NCI-H1694 (cell line): ENCODE measurements at regions not wholly inside any gene's neighbourhood (a gene's known extent, or its start where the extent isn't known, plus 50 kb on each side); places are given as distances from the start of the nearest gene placed in this dataset.

ENCODE experiments used
- DNase-seq: peaks from one replicate; lab custom pipeline; 2025; lab: John Stamatoyannopoulos, UW

DNA sequence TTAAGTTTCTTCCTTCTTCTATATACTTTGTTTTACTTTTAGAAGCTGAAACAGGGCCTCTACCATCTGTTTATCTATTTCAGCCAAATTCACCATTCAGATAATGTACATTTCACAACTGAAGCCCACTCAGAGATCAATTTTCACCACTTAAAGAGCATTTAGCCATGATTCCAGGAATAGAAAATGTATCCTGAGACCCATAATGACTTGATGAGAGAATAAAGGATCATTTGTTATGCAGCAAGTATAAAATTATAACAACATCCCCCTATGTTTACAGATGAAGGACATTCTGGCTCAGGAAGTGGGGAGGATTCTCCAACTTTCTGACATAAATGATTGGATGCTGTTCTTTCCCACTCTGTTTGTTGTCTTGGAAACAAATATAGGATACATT lies 962.1 kb upstream of the EEF2KMT start:
- no peak for DNase-seq

DNA sequence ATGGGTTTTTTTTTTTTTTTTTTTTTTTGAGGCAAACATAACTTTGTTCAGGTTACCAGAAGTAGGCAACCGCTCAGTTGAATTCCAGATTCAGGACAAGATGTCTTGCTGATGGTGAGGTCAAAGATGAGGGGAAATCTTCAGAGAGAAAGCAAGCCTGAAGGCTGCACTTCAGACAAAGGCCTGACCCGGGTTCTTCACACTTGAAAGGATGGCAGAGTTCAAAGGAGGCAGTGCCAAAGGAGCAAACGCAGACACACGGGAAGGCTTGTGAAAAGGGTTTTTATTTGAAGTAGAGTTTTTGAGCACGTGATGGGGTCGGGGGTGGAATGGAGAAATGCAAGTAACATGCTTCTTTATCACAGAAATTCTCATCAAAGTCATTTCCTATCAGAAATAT lies 960.2 kb upstream of the EEF2KMT start:
- no peak for DNase-seq

DNA sequence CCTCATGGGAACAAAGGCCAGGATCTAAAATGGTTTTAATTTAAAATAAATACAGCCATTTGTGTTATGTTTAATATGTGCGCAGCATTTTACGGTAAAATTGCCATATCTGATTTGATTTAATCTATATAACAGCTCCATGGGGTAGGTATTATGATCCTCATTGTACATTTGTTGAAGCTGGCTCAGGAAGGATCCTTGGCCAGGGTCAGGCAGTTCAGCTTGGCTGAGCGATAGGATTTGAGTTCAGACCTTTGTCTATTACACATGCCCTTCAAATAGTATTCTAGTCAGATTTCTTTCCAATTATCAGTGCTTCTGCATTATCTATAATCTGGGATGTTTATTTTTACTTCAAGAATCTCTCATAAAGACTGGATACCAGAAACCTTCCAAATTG lies 950.4 kb upstream of the EEF2KMT start:
- DNase-seq, result no peak

DNA sequence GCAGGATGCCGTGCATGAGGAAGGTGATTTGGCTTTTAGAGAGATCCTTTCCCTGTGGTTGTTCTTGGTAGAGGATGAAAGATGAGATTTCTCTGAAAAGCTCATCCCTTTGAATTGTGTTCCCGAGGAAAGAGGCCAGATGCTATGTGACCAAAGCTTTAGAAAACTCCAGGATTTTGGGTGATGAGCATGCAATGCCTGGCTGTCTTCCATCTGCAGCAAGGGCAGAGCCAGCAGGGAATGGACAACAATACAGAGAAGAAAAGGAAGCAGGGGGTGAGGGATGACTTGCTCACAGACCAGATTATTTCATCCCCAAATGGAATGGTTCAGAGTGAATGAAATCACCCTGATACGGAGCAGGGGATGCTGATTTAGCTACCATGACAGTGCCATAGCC lies 949.7 kb upstream of the EEF2KMT start:
- DNase-seq, result no peak

DNA sequence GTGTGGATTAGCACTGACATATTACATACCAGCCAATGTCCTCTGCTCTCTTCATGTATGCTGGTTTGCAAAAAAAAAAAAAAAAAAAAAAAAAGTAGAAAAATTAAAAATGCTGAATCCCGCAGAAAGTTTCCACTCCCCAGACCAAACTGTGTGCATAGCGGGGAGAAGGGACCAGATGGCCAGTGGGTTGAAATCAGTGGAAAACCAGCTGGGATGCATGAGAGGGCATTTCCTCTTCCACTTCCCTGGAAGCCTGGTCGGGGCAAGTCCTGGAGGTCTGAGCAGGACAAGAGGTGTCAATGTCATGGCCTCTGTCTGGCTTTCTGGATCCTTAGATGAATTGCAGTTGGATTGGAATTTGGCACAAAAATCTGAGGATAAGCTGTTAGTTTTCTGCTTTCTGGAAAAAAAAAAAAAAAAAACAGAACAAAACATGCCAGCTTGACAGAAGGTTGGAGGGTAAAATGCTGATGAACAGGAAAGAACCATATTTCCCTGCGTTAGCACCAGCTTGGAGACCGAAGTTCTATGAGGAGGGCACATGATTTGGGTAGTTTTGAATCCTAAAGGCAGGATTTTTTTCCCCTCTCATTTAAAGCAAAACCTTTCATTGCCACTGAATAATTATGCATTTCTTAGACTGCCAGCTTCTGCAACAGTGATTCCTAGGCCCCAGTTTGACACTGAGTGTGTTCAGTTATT lies 941.5 kb upstream of the EEF2KMT start:
- peak; percentile 48 for DNase-seq

DNA sequence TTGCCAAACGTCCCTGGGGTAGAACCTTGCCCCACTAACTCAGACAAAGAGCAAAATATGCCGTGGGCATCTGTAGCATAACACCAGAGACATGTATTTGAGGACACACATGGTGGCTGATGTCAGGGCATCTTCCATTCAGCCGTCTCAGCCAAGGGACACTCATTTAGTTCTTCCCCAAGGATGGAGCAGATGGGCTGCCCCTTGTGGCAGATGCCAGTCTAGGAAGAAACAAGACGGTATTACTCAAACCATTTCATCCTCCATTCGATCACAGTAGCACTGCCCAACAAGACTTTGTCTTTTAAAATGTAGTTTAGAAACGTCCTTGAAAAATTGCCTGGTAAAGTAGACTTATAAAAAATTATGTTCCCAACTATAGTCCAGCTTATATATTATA lies 937.6 kb upstream of the EEF2KMT start:
- no peak for DNase-seq

DNA sequence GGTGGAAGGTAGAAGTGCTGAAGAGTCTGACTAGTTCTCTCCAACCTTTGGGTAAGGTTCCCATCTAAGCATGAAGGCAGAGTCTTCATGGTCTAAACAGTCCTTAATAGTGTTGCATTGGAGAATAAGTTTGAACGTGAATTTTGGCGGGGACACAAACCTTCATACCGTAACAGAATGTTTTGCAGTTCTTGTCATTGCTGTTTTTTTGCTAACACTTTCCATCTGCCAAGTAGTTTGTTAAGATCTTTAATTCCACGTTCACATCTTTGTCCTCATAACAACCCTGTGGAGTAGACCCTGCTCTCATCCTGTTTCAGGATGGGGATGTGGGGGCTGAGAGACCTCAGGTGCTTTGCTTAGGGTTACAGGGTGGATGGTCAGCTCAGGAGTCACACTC lies 936.9 kb upstream of the EEF2KMT start:
- no peak for DNase-seq

DNA sequence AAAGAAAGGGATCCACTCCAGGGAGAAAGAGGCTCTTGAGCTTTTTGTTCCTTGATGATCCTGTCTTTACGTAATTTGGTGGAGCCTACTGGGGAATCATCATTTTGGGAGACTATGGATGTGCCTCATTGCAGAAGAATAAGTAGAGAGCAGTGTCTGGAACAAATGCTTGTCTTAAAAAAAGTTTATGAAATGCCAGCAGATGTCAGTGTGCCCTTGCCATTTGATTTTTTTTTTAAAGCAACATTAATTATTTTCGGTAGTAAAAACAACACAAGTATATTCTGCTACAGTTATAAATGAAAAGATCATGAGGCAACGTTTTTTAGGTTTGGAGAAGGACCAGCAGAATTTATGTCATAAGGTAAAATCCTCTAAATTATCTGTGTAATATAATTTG lies 934.8 kb upstream of the EEF2KMT start:
- peak; percentile 20 for DNase-seq

DNA sequence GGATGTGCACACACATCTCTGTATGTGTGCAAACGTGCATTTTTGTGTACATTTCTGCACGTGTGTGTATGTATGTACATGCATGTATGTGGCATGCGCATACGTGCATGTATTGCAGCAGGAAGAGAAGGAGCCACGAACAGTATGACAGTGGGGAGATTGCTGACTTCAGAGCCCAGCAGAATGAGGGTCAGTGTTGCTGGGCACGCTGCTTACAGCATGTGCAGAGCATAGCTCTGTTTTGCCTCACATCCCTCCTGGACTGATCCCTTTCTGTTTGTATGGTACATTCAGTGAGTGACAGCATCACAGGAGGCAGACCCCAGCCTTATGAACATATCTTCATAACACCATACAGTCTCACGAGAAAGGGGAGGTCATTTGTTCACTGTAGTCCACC lies 934.0 kb upstream of the EEF2KMT start:
- no peak for DNase-seq

DNA sequence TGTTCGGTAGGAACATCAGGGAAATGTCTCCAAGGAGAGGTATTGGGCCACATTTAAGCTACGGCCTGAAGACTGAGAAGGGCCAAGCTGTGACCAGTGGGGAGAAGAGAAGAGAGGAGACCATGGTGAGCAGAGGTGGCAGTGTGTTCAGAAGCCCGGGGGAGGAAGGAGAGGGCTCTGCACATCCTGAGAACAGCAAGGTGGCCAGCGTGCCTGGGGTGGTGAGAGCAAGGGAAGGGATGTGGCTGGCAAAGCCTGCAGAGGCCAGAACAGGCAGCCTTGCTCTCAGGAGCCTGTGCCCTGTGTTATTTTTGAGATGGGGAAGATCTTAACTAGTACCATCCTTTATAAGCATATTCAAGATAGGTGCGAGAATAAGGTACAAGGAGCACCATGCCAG lies 933.5 kb upstream of the EEF2KMT start:
- no peak for DNase-seq

DNA sequence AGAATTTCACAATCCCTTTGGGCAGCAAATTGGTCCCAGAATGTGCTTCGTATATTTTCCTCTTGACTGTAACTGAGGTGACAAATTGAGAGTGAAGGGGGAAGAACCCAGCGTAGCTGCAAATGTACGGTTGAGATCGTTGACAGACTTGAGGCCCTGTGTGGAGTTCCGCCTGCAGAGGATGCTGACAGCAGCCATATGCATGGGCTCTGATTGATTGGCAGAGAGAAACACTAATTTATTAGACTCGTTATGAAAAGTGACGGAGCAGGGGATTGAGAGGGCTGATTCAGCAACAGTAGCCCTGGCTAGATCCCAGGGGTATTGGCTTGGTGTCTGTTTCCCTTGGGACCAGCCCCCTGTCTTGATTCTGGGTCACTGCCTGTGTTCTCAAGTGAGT lies 930.1 kb upstream of the EEF2KMT start:
- no peak for DNase-seq

DNA sequence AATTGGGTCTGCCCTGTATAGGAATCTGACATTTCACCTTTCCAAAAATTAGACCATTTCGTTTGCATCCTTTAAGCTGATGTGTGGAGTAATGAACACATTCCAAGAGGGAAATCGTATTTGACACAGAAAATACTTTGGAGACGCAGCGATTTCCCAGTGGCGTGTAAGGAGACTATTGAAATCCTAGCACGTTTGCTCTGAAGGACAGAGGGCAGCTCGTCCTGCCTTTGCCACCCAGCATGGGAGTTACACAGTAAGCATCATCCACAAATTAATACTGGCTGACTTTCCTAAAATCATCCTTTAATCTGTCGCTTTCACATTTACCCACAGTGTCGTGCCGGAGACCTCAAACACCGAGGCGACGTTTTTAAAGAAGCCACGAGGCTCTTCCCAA lies 925.9 kb upstream of the EEF2KMT start:
- no peak for DNase-seq

DNA sequence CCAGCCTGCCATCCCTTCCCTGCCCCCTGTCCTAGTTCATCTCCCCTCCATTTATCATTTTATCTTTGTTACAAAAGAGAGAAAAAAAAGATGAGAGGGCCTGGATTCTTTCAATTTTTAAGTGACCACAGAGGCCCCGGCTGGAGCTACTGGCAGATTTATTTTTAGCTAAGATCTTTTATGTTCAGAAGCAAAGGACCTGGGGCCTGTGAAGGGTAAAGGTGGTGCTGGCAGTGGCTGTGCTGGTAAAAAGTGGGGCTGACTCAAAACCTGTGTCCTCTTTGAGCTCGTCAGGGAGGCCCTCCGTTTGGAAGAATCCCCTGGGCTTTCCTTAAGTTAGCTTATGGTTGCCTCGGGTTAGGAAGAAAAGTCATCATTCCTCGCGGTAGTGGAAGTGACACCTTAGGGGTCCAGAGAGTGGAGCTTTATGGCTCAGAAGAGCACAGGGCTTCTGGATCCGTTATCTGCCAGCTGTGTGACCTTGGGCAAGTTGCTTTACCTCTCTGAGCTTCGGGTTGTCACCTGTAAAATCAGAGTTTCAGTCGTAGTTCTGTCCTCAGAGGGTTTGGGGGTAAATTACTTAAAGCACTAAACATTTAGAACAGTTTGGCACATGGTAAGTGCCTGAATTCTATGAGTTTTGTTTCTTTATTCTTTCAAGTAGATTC lies 923.8 kb upstream of the EEF2KMT start:
- no peak for DNase-seq

DNA sequence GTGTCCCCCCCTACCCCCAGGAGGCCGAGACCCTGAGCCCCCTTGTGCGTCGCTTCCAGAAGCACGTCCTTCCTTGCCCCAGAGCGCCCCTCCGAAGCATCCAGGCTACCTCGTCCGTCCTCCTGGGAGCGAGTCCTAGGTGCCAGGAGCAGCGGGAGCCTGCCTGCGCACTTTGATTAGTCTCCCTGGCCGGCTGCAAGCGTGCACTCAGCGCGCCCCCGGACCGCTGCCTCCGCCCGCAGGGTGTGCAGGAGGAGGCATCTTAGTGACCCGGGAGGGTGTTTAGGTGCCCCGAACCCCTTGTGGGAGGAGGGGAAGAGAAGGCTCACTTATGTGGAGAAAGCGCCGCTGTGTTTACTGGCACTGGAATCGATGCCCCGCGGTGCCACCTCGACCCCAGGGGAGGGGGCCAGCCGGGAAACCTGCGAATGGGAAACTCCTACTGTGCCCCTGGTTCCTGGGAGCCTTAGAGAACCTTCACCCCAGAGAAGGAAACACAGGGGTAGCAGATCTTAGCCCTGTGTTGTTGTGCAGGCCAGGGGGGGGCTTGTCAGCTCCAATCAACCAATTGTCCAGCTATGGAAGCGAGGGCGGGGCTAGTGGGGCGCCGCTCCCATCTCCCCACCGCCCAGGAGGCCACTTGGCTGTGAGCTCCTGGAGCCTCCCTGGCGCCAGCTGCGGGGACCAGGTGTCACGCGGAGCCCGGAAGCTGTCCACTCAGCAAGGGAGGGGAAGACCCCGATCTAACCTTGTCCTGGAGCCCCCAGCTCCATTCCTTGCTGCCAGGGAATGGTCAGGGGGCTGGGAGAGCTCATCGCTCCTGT lies 922.8 kb upstream of the EEF2KMT start:
- DNase-seq, result no peak

DNA sequence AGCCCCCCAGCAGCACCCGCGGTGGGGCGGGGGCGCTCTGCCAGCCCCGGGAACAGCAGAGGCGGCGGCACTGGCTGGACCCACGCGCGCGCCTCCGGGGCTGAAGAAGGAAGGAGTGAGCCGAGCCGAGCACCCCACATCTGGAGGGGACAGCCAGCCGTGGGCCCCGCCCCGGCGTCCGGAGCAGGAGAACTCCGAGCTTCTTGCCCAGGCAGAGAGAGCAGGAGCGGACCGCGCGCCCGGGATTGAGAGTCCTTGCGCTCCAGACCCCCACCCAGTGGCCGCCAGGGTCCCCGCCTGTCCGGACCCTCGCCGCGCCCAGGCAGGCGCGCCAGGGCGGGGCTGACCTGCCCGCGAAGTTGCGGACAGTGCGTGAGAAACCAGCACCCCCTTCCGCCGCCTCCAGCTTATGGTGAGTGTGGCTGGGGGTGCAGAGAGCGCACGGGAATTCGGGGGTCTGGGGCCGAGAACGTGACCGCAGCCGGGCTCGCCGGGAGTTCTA lies 921.9 kb upstream of the EEF2KMT start:
- DNase-seq, result no peak

DNA sequence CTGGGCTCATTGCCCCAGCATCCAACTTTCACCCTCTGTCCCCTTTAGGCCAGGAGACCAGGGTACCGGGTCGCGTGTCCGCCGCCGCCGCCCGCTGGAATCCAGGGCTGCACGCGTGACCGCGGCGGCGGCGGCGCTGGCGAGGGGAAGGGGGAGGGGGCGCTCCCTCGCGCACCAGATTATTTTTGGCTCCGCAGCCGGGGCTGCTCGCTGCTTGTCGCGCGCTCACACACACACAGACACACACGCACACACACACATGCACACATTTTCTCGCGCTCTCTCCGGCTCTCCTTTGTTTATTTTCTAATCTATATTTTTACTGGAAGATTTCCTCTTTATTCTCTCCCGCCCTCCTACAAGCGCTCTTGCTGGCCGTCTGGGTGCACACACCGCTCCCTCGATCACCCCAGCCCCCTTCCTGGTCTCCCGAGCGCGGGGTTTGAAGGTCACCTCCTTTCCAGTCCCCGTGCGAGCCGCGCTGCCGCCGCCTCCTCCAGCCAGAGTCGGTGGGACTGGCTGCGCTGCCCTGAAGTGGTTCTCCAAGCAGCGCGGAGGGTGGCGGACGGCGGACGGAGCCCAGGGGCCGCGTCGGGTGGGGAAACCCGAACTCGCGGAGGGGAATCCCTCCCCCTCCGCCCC lies 921.4 kb upstream of the EEF2KMT start:
- DNase-seq, result peak; percentile 5

DNA sequence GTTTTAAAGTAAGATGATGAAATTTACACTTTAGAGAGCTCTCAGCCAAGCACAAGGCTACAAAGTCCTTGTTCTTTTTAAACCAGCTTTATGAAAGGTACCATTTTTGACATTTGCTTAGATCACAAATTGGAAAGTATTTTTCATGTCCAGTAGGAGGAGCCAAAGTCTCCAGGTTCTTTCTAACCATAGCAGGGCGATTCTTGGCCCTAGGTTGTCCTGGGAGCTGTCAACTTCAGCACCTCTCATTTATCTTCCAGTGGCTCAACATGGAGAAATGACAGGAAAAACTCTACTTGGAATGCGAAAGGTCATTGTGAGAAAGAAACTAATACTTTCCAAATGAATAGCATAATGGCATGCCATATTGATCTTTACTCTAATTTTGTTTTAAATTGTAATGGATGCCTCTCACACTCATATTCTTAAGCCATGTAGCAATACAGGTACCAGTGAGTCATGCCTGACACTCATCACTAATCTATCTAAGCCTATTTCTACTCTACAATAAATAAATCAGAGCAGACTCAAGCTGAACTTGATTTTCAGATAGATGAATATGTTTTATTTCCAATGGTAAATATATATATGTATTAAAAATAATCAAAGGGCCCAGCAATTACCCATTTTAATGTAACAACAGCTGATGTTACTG lies 919.1 kb upstream of the EEF2KMT start:
- peak; percentile 6 for DNase-seq

DNA sequence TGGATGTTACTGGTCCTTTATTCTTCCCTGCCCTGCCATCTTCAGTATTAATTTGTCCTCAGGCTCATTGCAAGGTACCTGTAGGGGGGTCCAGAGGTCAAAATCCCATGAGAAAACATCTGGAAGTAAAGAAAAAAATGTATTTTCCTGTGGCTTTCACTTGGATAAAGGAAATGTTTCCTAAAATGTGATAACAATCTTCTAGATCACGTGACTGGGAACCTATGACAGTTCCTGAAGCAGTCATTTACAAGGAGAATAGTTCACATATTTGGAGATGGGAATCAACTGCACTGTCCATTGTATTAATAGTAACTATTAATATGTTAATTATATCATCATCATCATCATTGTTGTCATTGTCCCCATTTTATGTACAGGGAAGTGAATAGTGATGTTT lies 915.1 kb upstream of the EEF2KMT start:
- DNase-seq, result no peak

DNA sequence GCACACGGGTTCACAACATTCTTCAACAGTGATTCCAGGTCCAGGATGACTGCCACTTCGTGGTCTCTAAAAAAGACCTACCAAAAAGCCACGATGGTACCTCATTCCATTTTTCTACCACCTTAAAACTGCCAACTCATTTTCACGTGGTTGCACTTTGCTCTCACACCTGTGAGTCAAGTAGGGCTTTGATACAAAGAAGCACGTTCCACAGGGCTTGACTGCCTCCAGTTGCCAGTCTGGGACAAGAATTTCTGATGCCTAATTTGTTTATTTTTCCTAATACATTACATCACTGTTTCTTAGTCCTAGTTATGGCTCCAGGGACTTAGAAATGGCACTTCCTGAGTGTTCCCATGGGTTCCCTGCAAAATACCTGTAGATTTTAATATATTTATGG lies 911.6 kb upstream of the EEF2KMT start:
- no peak for DNase-seq

DNA sequence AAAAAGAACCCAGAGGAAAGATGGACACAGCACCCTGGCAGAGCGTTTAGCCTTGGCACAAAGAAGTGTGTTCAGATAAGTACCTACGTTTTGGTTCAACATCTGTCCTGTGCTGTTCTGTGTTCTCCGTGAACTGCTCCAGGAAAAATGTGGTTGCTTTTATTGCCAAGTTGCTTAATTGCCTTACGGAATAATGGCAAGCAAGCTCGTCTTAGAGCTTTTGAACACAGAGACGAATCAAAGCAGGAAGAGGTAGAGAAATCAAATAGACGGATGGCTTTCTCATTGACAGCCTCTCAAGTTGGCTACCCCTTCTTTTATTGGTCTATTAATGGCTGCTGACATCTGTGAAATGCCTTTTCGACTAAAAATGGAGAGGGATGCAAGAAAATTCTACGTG lies 911.1 kb upstream of the EEF2KMT start:
- no peak for DNase-seq

DNA sequence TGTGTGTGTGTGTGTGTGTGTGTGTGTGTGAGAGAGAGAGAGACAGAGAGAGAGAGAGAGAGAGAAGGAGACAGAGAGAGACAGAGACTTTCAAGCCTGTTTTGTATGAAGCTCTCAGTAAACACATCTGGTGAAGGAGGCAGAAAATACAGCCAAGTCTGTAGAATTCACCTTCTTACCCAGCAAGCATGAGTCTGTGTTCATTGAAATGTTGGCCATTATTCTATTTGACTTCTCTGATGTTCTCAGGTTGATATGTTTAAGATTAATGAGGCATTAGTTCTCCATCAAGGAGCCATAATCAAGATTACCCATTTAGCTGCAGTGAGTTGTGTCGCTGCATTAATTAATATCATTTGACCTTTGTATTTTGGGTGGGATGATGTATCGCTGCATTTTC lies 895.8 kb upstream of the EEF2KMT start:
- DNase-seq, result no peak

DNA sequence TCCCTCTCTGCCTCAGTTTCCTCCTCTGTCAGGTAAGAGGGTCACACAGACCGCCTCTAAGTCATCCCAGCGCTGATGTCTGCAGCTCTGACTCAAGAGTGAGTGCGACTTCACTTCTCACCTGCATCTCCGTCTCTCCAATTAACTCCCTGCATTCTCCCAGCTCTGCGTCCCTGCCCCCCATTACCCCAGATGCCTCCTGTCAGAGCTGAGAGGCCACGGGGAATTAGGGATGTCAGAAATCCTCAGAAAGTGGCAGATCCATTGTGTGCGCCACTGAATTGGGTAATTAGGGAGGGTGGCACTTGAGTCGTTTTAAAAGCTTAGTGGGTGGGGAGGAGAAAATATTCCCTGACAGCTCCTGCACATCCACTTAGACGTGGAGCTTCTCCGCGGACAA lies 885.4 kb upstream of the EEF2KMT start:
- no peak for DNase-seq
